HL-60 (cell line): ENCODE measurements at regions not wholly inside any gene's neighbourhood (a gene's known extent, or its start where the extent isn't known, plus 50 kb on each side); places are given as distances from the start of the nearest gene placed in this dataset.

Source experiments
- DNase-seq, 2 experiments: peaks; one replicate each; pipeline ENCODE4 v3.0.0-alpha.2; 2010 to 2020; ENCODE audit warnings: low read depth in 1 of 2, low spot score in 1 of 2
- H3K27ac ChIP-seq: fragments of 250-450 bp; sonication (Bioruptor Pico); replicated peaks from 2 replicates; pipeline ENCODE4 v1.5.1; 2020; ENCODE audit warnings: mild to moderate bottlenecking, moderate library complexity
- H3K27me3 ChIP-seq: fragments of 250-450 bp; sonication (Bioruptor Pico); 2 replicates; pipeline ENCODE4 v1.5.1; 2021; ENCODE audit warnings: mild to moderate bottlenecking, moderate library complexity; ENCODE audit not compliant: insufficient read depth, poor library complexity, severe bottlenecking
- H3K4me3 ChIP-seq: replicated peaks from 2 replicates; pipeline ENCODE4 v1.5.1; 2011; ENCODE audit warnings: mild to moderate bottlenecking, control low read depth, low read length; ENCODE audit not compliant: insufficient read depth
- CTCF ChIP-seq: IDR thresholded peaks from one replicate; pipeline ENCODE4 v1.5.1; 2011; ENCODE audit warnings: low read length, control low read depth, inconsistent platforms; ENCODE audit not compliant: insufficient read depth
- GABPA ChIP-seq: IDR thresholded peaks from 2 replicates; pipeline ENCODE4 v1.6.1; 2012; ENCODE audit warnings: low read depth
- POLR2AphosphoS5 ChIP-seq: IDR thresholded peaks from 2 replicates; pipeline ENCODE4 v1.6.1; 2012; ENCODE audit warnings: low read depth
- REST ChIP-seq: IDR thresholded peaks from 2 replicates; pipeline ENCODE4 v1.6.1; 2012; ENCODE audit warnings: low read depth; ENCODE audit not compliant: insufficient replicate concordance
- SPI1 ChIP-seq: IDR thresholded peaks from 2 replicates; pipeline ENCODE4 v1.6.1; 2012; ENCODE audit warnings: low read depth, mild to moderate bottlenecking, borderline replicate concordance

GRCh38 chr2:194700116-194700515 lies 956.9 kb upstream of the SLC39A10 start:
- no peak for DNase-seq
- no peak overlapping the region for H3K4me3 ChIP-seq
- TF ChIP-seq REST, result no peak
- no peak for TF ChIP-seq CTCF
- TF ChIP-seq POLR2AphosphoS5, result no peak
- no peaks in the 10 kb centered on the region for H3K27me3 ChIP-seq
- H3K27ac ChIP-seq, result no peak overlapping the region

- Histone ChIP-seq H3K4me3 (no peak overlapping the region), H3K27me3 (no peaks in the 10 kb centered on the region), H3K27ac (no peak overlapping the region)
- no peak for TF ChIP-seq POLR2AphosphoS5
- TF ChIP-seq GABPA, result no peak
- DNase-seq, result no peak
Measured at GRCh38 chr2:194698012-194698411, 959.0 kb upstream of the SLC39A10 start.

- Histone ChIP-seq H3K27ac (no peak overlapping the region), H3K4me3 (no peak overlapping the region), H3K27me3 (no peaks in the 10 kb centered on the region)
- no peak for DNase-seq
- TF ChIP-seq REST (no peak), SPI1 (no peak), POLR2AphosphoS5 (no peak), CTCF (no peak), GABPA (no peak)
Measured at GRCh38 chr2:194697439-194697838, 959.6 kb upstream of the SLC39A10 start.

- Histone ChIP-seq H3K4me3 (no peak overlapping the region), H3K27ac (no peak overlapping the region), H3K27me3 (no peaks in the 10 kb centered on the region)
- no peak for TF ChIP-seq REST
- no peak for TF ChIP-seq CTCF
- no peak for TF ChIP-seq GABPA
- no peak for TF ChIP-seq SPI1
- TF ChIP-seq POLR2AphosphoS5, result no peak
- no peak for DNase-seq
Measured at GRCh38 chr2:194696690-194697089, 960.3 kb upstream of the SLC39A10 start.
